ENCODE measurements at regions not wholly inside any gene's neighbourhood (a gene's known extent, or its start where the extent isn't known, plus 50 kb on each side); places are given as distances from the start of the nearest gene placed in this dataset.

- TF ChIP-seq CTCF (IDR thresholded peaks at IDR 0.05) (no peak), POLR2A (IDR thresholded peaks at IDR 0.05) (no peak)
Observed at GRCh38 chr12:59972905-59973304, 377.1 kb downstream of the SLC16A7 start.
